K562 (cell line): ENCODE measurements at regions not wholly inside any gene's neighbourhood (a gene's known extent, or its start where the extent isn't known, plus 50 kb on each side); places are given as distances from the start of the nearest gene placed in this dataset.

Experiments
- ARNT ChIP-seq, 2 experiments: fragments of 450-650 bp; IDR thresholded peaks; 2 replicates each; pipeline ENCODE4 v1.6.1; 2016; ENCODE audit warnings: mild to moderate bottlenecking in 1 of 2
- BACH1 ChIP-seq: fragments of 200-800 bp; sonication (Bioruptor generic); IDR thresholded peaks from 2 replicates; pipeline ENCODE4 v1.6.1; 2016; ENCODE audit warnings: missing genetic modification characterization, missing compliant biosample characterization
- DIDO1 ChIP-seq: fragments of 450-650 bp; IDR thresholded peaks from 2 replicates; pipeline ENCODE4 v1.6.1; 2016; ENCODE audit warnings: low read depth, missing biosample characterization, missing genetic modification characterization
- ETV6 ChIP-seq, 3 experiments: fragments of 150-350 bp in 1 of 3; sonication (generic) in 1 of 3; formaldehyde crosslinking in 1 of 3; IDR thresholded peaks; 2 replicates each; pipeline versions ENCODE4 v1.6.1 to v1.8.0; 2014 to 2022; ENCODE audit warnings: borderline replicate concordance in 2 of 3, low read depth in 2 of 3, antibody characterized with exemption in 1 of 3, low read length in 1 of 3, mild to moderate bottlenecking in 1 of 3, missing genetic modification reagents in 1 of 3
- HOXB6 ChIP-seq: fragments of 250-450 bp; sonication (Bioruptor Pico); IDR thresholded peaks from 2 replicates; pipeline ENCODE4 v1.5.1; 2022; ENCODE audit warnings: mild to moderate bottlenecking, borderline replicate concordance
- KAT8 ChIP-seq: fragments of 450-650 bp; IDR thresholded peaks from 2 replicates; pipeline ENCODE4 v1.6.1; 2016; ENCODE audit warnings: low read depth, mild to moderate bottlenecking
- KDM5B ChIP-seq: fragments of 200-600 bp; sonication (generic); IDR thresholded peaks from 2 replicates; pipeline ENCODE4 v1.6.1; 2012; ENCODE audit warnings: low read depth, mild to moderate bottlenecking, moderate library complexity, low read length, control low read depth, inconsistent platforms; ENCODE audit not compliant: insufficient replicate concordance
- KLF13 ChIP-seq: fragments of 450-650 bp; IDR thresholded peaks from 2 replicates; pipeline ENCODE4 v1.6.1; 2016; ENCODE audit warnings: missing genetic modification characterization, low read depth, mild to moderate bottlenecking, missing compliant biosample characterization, moderate library complexity, borderline replicate concordance
- MAZ ChIP-seq, 2 experiments: fragments of 450-650 bp in 1 of 2; sonication (generic) in 1 of 2; formaldehyde crosslinking; IDR thresholded peaks in 1 of 2; conservative IDR thresholded peaks in 1 of 2; 2 replicates each; pipeline versions ENCODE4 v1.4.0 to v1.5.0; 2020; ENCODE audit warnings: mild to moderate bottlenecking in 1 of 2, missing genetic modification reagents in 1 of 2
- NFE2 ChIP-seq: IDR thresholded peaks from 2 replicates; pipeline ENCODE4 v1.6.1; 2014; ENCODE audit warnings: antibody characterized with exemption, low read depth
- NFRKB ChIP-seq: fragments of 450-650 bp; IDR thresholded peaks from 2 replicates; pipeline ENCODE4 v1.6.1; 2016; ENCODE audit warnings: low read depth
- STAT5B ChIP-seq: fragments of 250-450 bp; sonication (Bioruptor Pico); IDR thresholded peaks from 2 replicates; pipeline ENCODE4 v1.8.0; 2021; ENCODE audit warnings: mild to moderate bottlenecking, inconsistent platforms
- TAF1 ChIP-seq: IDR thresholded peaks from 2 replicates; pipeline ENCODE4 v1.6.1; 2011; ENCODE audit warnings: mild to moderate bottlenecking, low read length, moderate library complexity; ENCODE audit not compliant: insufficient read depth, control insufficient read depth, severe bottlenecking; ENCODE audit errors: extremely low read depth
- TFAM ChIP-seq: fragments of 250-450 bp; sonication (Bioruptor Pico); conservative IDR thresholded peaks from 2 replicates; pipeline ENCODE4 v1.5.0; 2021; ENCODE audit warnings: mild to moderate bottlenecking, moderate library complexity
- XRCC5 ChIP-seq: fragments of 200-400 bp; formaldehyde crosslinking; IDR thresholded peaks from 2 replicates; pipeline ENCODE4 v1.6.1; 2017; ENCODE audit warnings: low read depth, mild to moderate bottlenecking, low read length
- ZBTB49 ChIP-seq: sonication (generic); formaldehyde crosslinking; IDR thresholded peaks from 2 replicates; pipeline ENCODE4 v1.8.0; 2022; ENCODE audit warnings: missing genetic modification reagents, mild to moderate bottlenecking, borderline replicate concordance
- ZC3H8 ChIP-seq: fragments of 450-650 bp; IDR thresholded peaks from 2 replicates; pipeline ENCODE4 v1.6.1; 2017
- ZNF668 ChIP-seq: fragments of 250-450 bp; sonication (Bioruptor Pico); IDR thresholded peaks from 2 replicates; pipeline ENCODE4 v1.8.0; 2022; ENCODE audit warnings: mild to moderate bottlenecking, inconsistent platforms
- ZNF764 ChIP-seq: fragments of 250-450 bp; sonication (Bioruptor Pico); IDR thresholded peaks from 2 replicates; pipeline ENCODE4 v1.4.0; 2020; ENCODE audit warnings: low read depth, mild to moderate bottlenecking, moderate library complexity
- TF ChIP-seq, protein P1 (sequence below): fragments of 250-450 bp; sonication (Bioruptor Pico); IDR thresholded peaks from 2 replicates; pipeline ENCODE4 v1.8.0; 2021; ENCODE audit warnings: borderline replicate concordance, mild to moderate bottlenecking, moderate library complexity; ENCODE audit not compliant: poor library complexity, severe bottlenecking
- TF ChIP-seq, protein P2 (sequence below): sonication (generic); formaldehyde crosslinking; IDR thresholded peaks from 2 replicates; pipeline ENCODE4 v1.8.0; 2022; ENCODE audit warnings: mild to moderate bottlenecking, missing genetic modification reagents
- TF ChIP-seq, protein P3 (sequence below): fragments of 250-450 bp; sonication (Bioruptor Pico); IDR thresholded peaks from 2 replicates; pipeline ENCODE4 v1.5.0; 2021; ENCODE audit warnings: mild to moderate bottlenecking, borderline replicate concordance

DNA sequence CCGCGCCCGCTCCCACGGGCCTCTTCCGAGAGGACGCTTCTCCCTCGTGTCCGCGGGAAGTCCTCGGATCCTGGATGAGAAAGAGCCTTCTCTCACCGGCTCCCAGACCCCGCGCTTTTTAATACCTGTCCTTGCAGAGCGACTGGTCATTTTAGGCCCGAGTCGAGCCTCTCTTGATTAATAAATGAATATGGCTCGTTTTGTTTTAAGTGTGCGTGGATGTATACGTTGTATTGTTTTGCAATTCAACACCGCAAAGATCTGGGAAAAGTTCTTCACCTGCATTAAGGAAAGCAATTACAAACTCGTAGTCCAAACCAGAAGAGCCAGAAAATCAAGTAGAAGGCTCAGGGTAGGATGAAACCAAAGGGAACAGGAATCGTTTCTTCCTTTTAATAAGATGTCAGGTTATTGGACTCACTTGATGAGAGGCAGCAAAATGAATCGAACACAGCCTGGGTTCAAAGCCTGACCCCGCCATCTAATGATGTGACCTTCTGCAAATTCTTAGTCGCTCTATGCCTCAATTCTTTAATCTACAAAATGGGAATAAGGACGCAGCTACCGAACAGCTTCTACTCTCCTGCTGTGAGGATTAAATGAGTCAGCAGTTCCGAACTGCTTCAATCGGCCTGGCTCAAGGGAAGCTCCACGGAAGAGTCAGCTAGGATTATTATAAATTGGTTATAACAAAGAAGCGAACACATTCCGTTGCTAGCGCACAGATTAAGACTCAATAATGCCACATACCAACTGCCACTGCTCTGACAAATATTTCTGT is 277.8 kb upstream of the NEBL start (continued):
- TF ChIP-seq MAZ (CRISPR knock-in tag; conservative IDR thresholded peaks at IDR 0.05 in 1 of 2, IDR thresholded peaks at IDR 0.05 in 1 of 2) = no peak
- TF ChIP-seq STAT5B (CRISPR knock-in tag) = no peak
- no peak for TF ChIP-seq DIDO1 (tag)
- TF ChIP-seq, protein P1, sequence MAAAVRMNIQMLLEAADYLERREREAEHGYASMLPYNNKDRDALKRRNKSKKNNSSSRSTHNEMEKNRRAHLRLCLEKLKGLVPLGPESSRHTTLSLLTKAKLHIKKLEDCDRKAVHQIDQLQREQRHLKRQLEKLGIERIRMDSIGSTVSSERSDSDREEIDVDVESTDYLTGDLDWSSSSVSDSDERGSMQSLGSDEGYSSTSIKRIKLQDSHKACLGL (CRISPR knock-in tag) = no peak
- no peak for TF ChIP-seq HOXB6 (CRISPR knock-in tag)
- TF ChIP-seq, protein P2, sequence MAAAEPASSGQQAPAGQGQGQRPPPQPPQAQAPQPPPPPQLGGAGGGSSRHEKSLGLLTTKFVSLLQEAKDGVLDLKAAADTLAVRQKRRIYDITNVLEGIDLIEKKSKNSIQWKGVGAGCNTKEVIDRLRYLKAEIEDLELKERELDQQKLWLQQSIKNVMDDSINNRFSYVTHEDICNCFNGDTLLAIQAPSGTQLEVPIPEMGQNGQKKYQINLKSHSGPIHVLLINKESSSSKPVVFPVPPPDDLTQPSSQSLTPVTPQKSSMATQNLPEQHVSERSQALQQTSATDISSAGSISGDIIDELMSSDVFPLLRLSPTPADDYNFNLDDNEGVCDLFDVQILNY (CRISPR knock-in tag) = no peak
- no peak for TF ChIP-seq TFAM
- TF ChIP-seq KAT8 = no peak
- peak; percentile 95 for TF ChIP-seq NFE2
- no peak for TF ChIP-seq ZNF668 (CRISPR knock-in tag)
- no peak for TF ChIP-seq ARNT (IDR thresholded peaks at IDR 0.05)
- TF ChIP-seq NFRKB = no peak
- no peak for TF ChIP-seq ETV6 (IDR thresholded peaks at IDR 0.05; ENCODE audit: borderline replicate concordance in 1 of 2, low read depth in 2 of 2, low read length in 1 of 2)
- TF ChIP-seq ETV6 (CRISPR knock-in tag; IDR thresholded peaks at IDR 0.05; ENCODE audit: borderline replicate concordance) = no peak
- no peak for TF ChIP-seq ZBTB49
- TF ChIP-seq TAF1 = peak; percentile 77
- TF ChIP-seq XRCC5 = no peak
- TF ChIP-seq KLF13 (tag) = no peak
- TF ChIP-seq ZC3H8 = no peak
- no peak for TF ChIP-seq KDM5B
- peak; percentile 57 for TF ChIP-seq BACH1 (tag)
- TF ChIP-seq, protein P3, sequence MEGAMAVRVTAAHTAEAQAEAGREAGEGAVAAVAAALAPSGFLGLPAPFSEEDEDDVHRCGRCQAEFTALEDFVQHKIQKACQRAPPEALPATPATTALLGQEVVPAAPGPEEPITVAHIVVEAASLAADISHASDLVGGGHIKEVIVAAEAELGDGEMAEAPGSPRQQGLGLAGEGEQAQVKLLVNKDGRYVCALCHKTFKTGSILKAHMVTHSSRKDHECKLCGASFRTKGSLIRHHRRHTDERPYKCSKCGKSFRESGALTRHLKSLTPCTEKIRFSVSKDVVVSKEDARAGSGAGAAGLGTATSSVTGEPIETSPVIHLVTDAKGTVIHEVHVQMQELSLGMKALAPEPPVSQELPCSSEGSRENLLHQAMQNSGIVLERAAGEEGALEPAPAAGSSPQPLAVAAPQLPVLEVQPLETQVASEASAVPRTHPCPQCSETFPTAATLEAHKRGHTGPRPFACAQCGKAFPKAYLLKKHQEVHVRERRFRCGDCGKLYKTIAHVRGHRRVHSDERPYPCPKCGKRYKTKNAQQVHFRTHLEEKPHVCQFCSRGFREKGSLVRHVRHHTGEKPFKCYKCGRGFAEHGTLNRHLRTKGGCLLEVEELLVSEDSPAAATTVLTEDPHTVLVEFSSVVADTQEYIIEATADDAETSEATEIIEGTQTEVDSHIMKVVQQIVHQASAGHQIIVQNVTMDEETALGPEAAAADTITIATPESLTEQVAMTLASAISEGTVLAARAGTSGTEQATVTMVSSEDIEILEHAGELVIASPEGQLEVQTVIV (CRISPR knock-in tag) = no peak
- TF ChIP-seq ZNF764 = no peak
